Natural killer cell (primary cell): ENCODE measurements at regions not wholly inside any gene's neighbourhood (a gene's known extent, or its start where the extent isn't known, plus 50 kb on each side); places are given as distances from the start of the nearest gene placed in this dataset.

Experiments
- ATAC-seq, 3 donors: fragments of 150-1000 bp in 2 of 3; fragments of 200-7000 bp in 1 of 3; cut with Tn5 transposase; 1 replicate in 1 of 3; 2 replicates in 2 of 3; pipeline ENCODE4 v1.10.0; 2021; ENCODE audit warnings: mild to moderate bottlenecking in 2 of 3, moderate library complexity in 2 of 3
- DNase-seq, 2 donors: peaks; one replicate each; pipeline versions ENCODE4 v3.0.0 to v3.0.0-alpha.2; 2013 to 2021; ENCODE audit warnings: mixed read lengths in 1 of 2
- H3K27ac ChIP-seq: one replicate; pipeline ENCODE4 v1.5.1; 2013; ENCODE audit warnings: mild to moderate bottlenecking, low read length
- H3K27me3 ChIP-seq: one replicate; pipeline ENCODE4 v1.6.1; 2013; ENCODE audit warnings: low read length; ENCODE audit not compliant: control insufficient read depth, insufficient read depth
- H3K36me3 ChIP-seq: one replicate; pipeline ENCODE4 v1.6.1; 2013; ENCODE audit warnings: low read length; ENCODE audit not compliant: control insufficient read depth, insufficient read depth
- H3K4me1 ChIP-seq: one replicate; pipeline ENCODE4 v1.6.1; 2013; ENCODE audit warnings: low read length; ENCODE audit not compliant: control insufficient read depth, insufficient read depth
- H3K4me3 ChIP-seq: one replicate; pipeline ENCODE4 v1.5.1; 2013; ENCODE audit warnings: low read length
- H3K9me3 ChIP-seq: one replicate; pipeline ENCODE4 v1.6.1; 2013; ENCODE audit warnings: low read length; ENCODE audit not compliant: control insufficient read depth, insufficient read depth
- H3K27ac Mint-ChIP-seq, 2 donors: one replicate each; pipeline ENCODE4 v1.8.0; 2022; ENCODE audit warnings: mild to moderate bottlenecking in 2 of 2, mixed read lengths in 2 of 2, moderate library complexity in 1 of 2
- H3K27me3 Mint-ChIP-seq, 2 donors: one replicate each; pipeline ENCODE4 v1.8.0; 2022; ENCODE audit warnings: low read depth in 2 of 2, mixed read lengths in 2 of 2
- H3K36me3 Mint-ChIP-seq: one replicate; pipeline ENCODE4 v1.8.0; 2022; ENCODE audit warnings: mixed read lengths
- H3K4me1 Mint-ChIP-seq, 2 donors: one replicate each; pipeline ENCODE4 v1.8.0; 2022; ENCODE audit warnings: mixed read lengths in 2 of 2
- H3K4me3 Mint-ChIP-seq: one replicate; pipeline ENCODE4 v1.8.0; 2022; ENCODE audit warnings: mild to moderate bottlenecking, moderate library complexity, mixed read lengths
- H3K9me3 Mint-ChIP-seq, 2 donors: one replicate each; pipeline ENCODE4 v1.8.0; 2022; ENCODE audit warnings: mixed read lengths in 2 of 2
- CTCF ChIP-seq: fragments of 200-600 bp; IDR thresholded peaks from one replicate; pipeline ENCODE4 v1.8.0; 2022; ENCODE audit warnings: antibody characterized with exemption
- WGBS: methylation state at CpG from one replicate; pipeline ENCODE4 v1.1.7; 2013; ENCODE audit warnings: missing lambda C conversion rate; ENCODE audit not compliant: insufficient coverage; 5-methylcytosine and 5-hydroxymethylcytosine counted together
- intact Hi-C: fragments of 100-400 bp; cut with micrococcal nuclease; formaldehyde crosslinking; loops from one replicate; pipeline ENCODE4 v1.14.2; 2022

GRCh38 chr6:168167431-168168315 lies 88.7 kb upstream of the FRMD1 start:
- no peak overlapping the region for H3K4me3 Mint-ChIP-seq
- H3K27ac ChIP-seq: no peak overlapping the region
- H3K27me3 ChIP-seq: no peaks in the 10 kb centered on the region
- no peak for DNase-seq
- intact Hi-C loops: no loop called here
- no peak for ATAC-seq
- H3K27ac Mint-ChIP-seq: no peak overlapping the region
- peaks cover 0 to 6% of the 10 kb centered on the region in 2 donors for H3K4me1 Mint-ChIP-seq
- H3K4me1 ChIP-seq: no peaks in the 10 kb centered on the region
- H3K4me3 ChIP-seq: no peak overlapping the region
- no peaks in the 10 kb centered on the region for H3K36me3 Mint-ChIP-seq
- H3K9me3 ChIP-seq: no peaks in the 10 kb centered on the region
- no peaks in the 10 kb centered on the region for H3K9me3 Mint-ChIP-seq
- no peak for TF ChIP-seq CTCF
- H3K27me3 Mint-ChIP-seq: peaks cover 3 to 27% of the 10 kb centered on the region in 2 donors
- H3K36me3 ChIP-seq: no peaks in the 10 kb centered on the region
- WGBS: 93% methylated on average over 12 of the region's 12 CpGs

- Mint-ChIP-seq H3K4me3 (no peak overlapping the region), H3K4me1 (peaks cover 0 to 6% of the 10 kb centered on the region in 2 donors), H3K36me3 (no peaks in the 10 kb centered on the region), H3K9me3 (no peaks in the 10 kb centered on the region), H3K27ac (no peak overlapping the region), H3K27me3 (peaks cover 3 to 26% of the 10 kb centered on the region in 2 donors)
- TF ChIP-seq CTCF: no peak
- H3K36me3 ChIP-seq: no peaks in the 10 kb centered on the region
- ATAC-seq (no peak), DNase-seq (no peak)
- H3K4me1 ChIP-seq: no peaks in the 10 kb centered on the region
- no peaks in the 10 kb centered on the region for H3K27me3 ChIP-seq
- WGBS: 86% methylated on average over 7 of the region's 7 CpGs
- H3K4me3 ChIP-seq: no peak overlapping the region
- H3K9me3 ChIP-seq: no peaks in the 10 kb centered on the region
- H3K27ac ChIP-seq: no peak overlapping the region
- intact Hi-C loops: no loop called here
These were observed 87.6 kb upstream of the FRMD1 start for GRCh38 chr6:168166627-168167026.

GRCh38 chr6:168165891-168166290 lies 86.9 kb upstream of the FRMD1 start:
- intact Hi-C loops: no loop called here
- Histone ChIP-seq H3K4me1 (no peaks in the 10 kb centered on the region), H3K27me3 (no peaks in the 10 kb centered on the region), H3K27ac (no peak overlapping the region), H3K36me3 (no peaks in the 10 kb centered on the region), H3K4me3 (no peak overlapping the region), H3K9me3 (no peaks in the 10 kb centered on the region)
- peaks cover 2 to 19% of the 10 kb centered on the region in 2 donors for H3K27me3 Mint-ChIP-seq
- no peaks in the 10 kb centered on the region for H3K9me3 Mint-ChIP-seq
- WGBS: 97% methylated on average over 6 of the region's 6 CpGs
- no peak overlapping the region for H3K27ac Mint-ChIP-seq
- DNase-seq: no peak
- no peak overlapping the region for H3K4me3 Mint-ChIP-seq
- TF ChIP-seq CTCF: no peak
- no peaks in the 10 kb centered on the region for H3K36me3 Mint-ChIP-seq
- no peak for ATAC-seq
- peaks cover 0 to 6% of the 10 kb centered on the region in 2 donors for H3K4me1 Mint-ChIP-seq

- Histone ChIP-seq H3K4me1 (no peaks in the 10 kb centered on the region), H3K4me3 (no peak overlapping the region), H3K27me3 (no peaks in the 10 kb centered on the region), H3K27ac (no peak overlapping the region), H3K36me3 (no peaks in the 10 kb centered on the region), H3K9me3 (no peaks in the 10 kb centered on the region)
- H3K4me3 Mint-ChIP-seq: no peak overlapping the region
- peaks cover 0 to 6% of the 10 kb centered on the region in 2 donors for H3K4me1 Mint-ChIP-seq
- no peak overlapping the region for H3K27ac Mint-ChIP-seq
- ATAC-seq (no peak), DNase-seq (no peak)
- H3K36me3 Mint-ChIP-seq: no peaks in the 10 kb centered on the region
- intact Hi-C loops: no loop called here
- peaks cover 0 to 14% of the 10 kb centered on the region in 2 donors for H3K27me3 Mint-ChIP-seq
- no peak for TF ChIP-seq CTCF
- H3K9me3 Mint-ChIP-seq: no peaks in the 10 kb centered on the region
- WGBS: 80% methylated on average over 8 of the region's 9 CpGs
These were observed 86.4 kb upstream of the FRMD1 start for GRCh38 chr6:168165373-168165772.
